NCI-H1930 (cell line): ENCODE measurements at regions not wholly inside any gene's neighbourhood (a gene's known extent, or its start where the extent isn't known, plus 50 kb on each side); places are given as distances from the start of the nearest gene placed in this dataset.

Experiments used
- DNase-seq, 2 experiments: peaks; one replicate each; lab custom pipeline; 2025; lab: John Stamatoyannopoulos, UW

GRCh38 chr10:78272329-78272728 lies 238.7 kb downstream of the RPS24 start:
- DNase-seq: no peak

GRCh38 chr10:78274491-78274890 lies 240.8 kb downstream of the RPS24 start:
- DNase-seq: no peak

- no peak for DNase-seq
These were observed 242.5 kb downstream of the RPS24 start for GRCh38 chr10:78276139-78276538.

DNA sequence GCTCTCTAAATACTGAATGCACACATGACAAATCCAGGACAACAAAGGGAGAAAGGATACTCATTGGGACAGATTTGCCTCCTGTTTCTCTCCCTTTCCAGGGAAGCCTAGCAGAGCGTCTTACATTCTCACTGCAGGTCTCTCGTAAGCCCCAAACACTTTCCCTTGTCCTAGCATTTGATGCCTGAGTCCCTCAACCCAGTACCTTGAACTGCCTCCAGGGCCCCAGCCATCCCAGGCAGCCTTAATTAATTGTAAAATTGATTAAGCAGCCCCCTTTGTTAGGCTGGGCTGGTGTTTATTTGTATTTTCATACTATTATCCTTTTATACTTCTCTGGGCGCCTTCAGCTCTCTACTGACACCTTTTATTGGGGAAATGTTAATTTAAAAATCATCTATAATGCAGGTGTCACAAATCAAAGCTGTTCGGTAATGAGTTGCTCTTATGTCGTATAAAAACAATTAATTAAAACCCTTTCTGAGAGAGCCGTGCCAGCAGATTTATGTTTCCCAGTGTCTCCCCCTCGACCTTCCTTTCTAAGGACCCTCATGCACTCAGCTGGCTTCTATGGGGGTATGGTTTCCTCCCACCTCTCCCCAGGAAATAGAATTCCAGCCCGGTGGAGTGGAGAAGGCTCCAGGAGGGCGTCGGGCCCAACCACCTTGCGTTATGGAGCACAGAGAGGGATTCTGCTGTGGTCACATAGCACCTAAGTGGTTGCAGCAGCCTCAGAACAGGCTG lies 243.8 kb downstream of the RPS24 start:
- no peak for DNase-seq

GRCh38 chr10:78278058-78278404 lies 244.4 kb downstream of the RPS24 start:
- no peak for DNase-seq

- no peak for DNase-seq
These were observed 246.1 kb downstream of the RPS24 start for GRCh38 chr10:78279756-78280155.

- DNase-seq: no peak
These were observed 246.9 kb downstream of the RPS24 start for GRCh38 chr10:78280604-78281003.

- DNase-seq: no peak
These were observed 248.0 kb downstream of the RPS24 start for GRCh38 chr10:78281627-78282026.

GRCh38 chr10:78283069-78283682 lies 249.5 kb downstream of the RPS24 start:
- DNase-seq: no peak

DNA sequence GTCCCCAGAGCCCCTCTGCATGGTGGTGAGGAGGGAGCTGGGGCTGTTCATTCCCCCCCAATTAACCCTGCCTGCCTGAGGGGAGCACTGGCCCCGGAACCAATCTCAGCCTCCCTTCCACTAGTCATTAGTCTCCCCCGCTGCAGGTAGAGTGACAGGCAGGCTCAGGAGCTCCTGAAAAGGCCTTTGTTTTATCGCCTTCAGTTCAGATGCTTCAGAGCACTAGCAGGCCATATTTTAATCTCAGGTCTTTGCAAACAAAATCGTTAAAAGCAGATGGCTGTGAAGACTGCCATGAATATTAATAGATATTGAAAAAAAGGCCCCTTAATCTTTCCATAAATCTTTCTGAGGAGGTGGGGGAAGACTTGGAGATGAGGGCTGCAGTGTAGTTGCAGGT lies 250.7 kb downstream of the RPS24 start:
- DNase-seq: no peak

- DNase-seq: no peak
These were observed 251.6 kb downstream of the RPS24 start for GRCh38 chr10:78285226-78285625.

DNA sequence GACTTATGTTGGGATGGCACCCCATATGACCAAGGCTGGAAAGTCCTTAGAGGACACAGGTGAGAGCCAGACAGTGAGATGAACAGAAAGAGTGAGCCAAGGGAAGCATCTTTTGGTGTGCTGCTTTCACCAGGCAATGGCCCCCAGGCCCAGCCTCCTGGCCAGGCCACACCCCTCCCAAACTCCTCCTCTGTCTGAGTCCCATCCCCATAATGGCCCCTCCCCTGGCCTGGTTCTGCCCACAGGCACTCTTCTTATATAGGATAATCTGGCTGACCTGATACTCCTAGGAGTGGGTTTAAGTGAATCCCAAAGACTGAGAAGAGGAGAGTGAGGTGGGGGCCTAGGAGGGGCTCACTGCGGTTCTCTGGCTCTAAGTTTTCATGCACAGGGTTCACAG lies 252.5 kb downstream of the RPS24 start:
- DNase-seq: no peak

DNA sequence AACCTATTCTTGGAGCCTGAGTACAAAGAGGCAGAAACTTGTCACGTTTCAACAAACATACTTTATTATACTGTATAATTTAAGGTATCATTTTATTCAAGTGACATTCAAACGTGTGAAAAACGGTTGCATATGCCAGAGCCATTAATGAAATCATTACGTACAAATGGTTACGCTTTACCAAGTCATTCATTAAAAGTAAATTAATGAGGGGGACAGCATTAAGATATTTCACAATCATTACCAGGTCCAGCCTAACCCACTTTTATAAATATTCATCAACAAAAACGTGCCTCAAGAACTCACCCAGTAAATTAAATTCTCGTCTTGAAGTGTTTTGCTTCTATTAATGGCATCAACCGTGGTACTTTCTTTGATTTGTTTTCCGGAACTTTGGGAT lies 253.0 kb downstream of the RPS24 start:
- DNase-seq: no peak

DNA sequence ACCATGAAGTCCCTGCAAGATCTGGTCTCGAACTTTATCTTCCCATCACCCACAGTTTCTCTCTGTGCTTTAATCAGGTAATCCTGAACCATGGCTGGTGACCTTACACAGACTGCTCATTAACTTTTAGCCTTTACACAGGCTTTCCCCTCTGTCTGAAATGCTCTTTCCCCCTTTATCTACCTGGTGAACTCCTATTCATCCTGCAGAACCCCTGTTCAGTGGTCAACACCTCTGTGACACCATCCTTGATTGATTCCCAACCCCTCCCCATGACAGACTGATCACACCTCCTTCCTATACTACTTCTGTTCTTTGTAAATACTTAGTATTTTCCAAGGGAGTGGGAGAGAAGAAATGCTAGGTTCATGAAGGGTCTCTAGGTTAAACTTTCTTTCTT lies 254.0 kb downstream of the RPS24 start:
- DNase-seq: no peak

DNA sequence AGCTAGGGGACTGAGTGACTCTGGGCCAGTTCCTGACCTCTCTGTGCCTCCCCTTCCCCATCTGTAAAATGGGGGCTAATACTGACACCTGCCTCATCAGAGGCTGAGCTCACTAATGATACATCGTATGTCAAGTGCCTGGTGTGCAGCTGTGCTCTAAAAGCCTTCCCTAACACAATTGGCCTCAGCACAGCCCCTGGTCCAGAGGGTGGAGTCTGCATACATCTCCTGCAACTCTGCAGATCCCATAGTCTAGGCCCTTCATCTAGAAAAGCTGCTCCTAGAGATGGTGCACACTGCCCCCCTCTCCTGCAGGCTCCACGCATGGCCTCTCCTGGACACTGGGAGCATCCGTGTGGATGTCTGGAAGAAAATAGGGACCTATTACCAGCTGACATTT lies 255.0 kb downstream of the RPS24 start:
- DNase-seq: no peak

GRCh38 chr10:78290131-78290750 lies 256.6 kb downstream of the RPS24 start:
- no peak for DNase-seq

DNA sequence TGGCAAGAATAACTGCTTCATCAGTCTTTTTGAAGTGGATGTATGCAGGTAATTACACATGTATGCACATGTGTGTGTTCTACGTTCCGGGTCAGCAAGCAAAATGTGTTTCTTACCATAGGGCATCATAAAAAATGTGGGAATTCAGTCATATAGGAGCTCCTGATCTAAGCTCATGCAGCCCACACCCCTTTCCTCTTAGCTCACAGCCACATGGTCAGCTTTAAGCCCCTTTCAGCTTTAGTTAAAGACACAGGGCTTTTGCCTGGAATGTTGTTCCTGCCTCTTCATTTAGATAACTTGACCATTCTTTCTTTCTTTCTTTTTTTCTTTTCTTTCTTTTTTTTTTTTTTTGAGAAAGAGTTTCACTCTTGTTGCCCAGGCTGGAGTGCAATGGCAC lies 258.1 kb downstream of the RPS24 start:
- DNase-seq: no peak

DNA sequence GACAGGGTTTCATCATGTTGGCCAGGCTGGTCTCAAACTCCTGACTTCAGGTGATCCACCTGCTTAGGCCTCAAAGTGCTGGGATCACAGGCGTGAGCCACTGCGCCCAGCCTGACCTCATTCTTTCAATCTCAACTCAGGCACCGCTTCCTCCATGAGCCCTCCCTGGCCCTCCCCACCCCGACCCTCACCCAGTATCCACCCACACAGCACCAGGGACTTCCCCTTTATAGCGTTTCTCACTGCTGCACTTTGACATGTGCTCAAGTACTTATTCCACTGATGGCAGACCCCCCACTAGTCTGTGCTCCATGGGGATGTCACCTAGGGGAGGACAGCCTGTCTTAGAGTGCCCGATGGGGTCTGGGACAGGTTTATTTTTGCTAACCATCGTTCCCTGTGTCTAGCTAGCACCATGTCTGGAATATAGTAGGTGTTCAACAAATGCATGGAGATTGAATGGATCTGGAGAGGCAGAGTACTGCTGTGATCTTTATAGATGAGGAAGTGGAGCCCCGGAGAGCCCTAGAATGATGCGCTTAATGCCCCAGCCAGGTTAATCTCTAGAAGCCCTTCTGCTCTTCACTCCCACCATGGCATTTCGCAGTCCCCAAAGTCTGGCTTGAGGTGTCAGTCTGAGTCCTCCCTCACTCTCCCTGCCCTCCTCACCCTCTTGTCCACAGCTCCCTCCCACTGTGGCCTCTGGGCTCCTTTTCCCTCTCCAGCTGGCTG lies 258.8 kb downstream of the RPS24 start:
- no peak for DNase-seq

DNA sequence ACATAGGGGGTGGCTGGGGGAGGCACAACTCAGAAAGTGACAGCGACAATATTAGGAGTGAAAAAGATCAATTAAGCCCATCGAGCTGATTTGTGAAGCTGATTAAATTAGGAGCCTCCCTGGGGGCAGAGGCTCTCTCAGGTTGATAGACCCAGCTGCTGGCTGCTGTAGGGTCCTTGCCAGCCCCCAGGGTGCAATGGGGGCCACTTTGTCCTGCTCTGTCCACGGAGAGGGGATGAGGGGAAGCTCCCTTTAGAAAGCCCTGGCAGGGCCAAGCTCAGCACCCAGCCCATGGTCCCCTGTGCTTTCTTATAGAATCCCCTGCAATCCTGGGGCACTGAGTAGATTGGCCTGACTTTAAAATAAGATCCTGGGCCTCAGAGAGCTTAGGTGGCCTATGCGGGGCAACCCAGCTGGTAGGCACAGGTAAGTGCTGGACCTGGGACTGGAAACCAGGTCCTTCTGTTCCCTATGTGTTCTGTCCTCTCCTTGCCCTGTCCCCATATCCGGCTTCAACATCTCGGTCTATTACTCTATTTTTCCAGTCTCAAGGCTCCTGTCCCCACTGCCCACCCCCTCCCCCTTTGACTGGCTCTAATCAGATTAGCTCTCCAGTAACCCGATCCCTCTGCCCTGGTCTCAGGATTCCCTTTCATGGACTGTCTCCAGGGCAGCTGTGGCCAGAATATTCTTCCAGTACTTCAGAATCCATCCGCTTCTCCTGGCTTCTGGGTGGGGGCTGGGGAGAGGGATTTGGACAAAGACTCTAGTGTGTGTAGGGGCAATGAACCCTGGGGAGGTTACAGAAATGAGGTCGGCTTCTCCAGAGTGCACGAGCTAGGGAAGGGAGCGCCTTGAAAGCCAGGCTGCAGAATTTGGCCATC lies 259.6 kb downstream of the RPS24 start:
- no peak for DNase-seq

- DNase-seq: no peak
These were observed 261.6 kb downstream of the RPS24 start for GRCh38 chr10:78295242-78295641.

- no peak for DNase-seq
These were observed 263.1 kb downstream of the RPS24 start for GRCh38 chr10:78296785-78297184.

- DNase-seq: no peak
These were observed 264.3 kb downstream of the RPS24 start for GRCh38 chr10:78297997-78298396.
